K562 (cell line): ENCODE measurements at regions not wholly inside any gene's neighbourhood (a gene's known extent, or its start where the extent isn't known, plus 50 kb on each side); places are given as distances from the start of the nearest gene placed in this dataset.

Source experiments
- ATAC-seq: fragments of 200-7000 bp; cut with Tn5 transposase; 3 replicates; pipeline ENCODE4 v1.9.1; 2020; ENCODE audit warnings: moderate library complexity
- BruUV-seq: library from RNA; stranded (reverse); fragments of 400-500 nt; replicated peaks from 2 replicates; lab custom pipeline; 2021; lab: Mats Ljungman, UMichigan
- CTCF ChIA-PET: fragments of 300-600 bp; formaldehyde crosslinking; extraction: SDS; loops from one replicate; lab custom pipeline; 2021; ENCODE audit warnings: low intra/inter-chr PET ratio; lab: Yijun Ruan, JAX
- POLR2A ChIA-PET: fragments of 300-600, 350-650 bp; sonication (Branson Sonifier 250); formaldehyde crosslinking; extraction: SDS; loops from one replicate; lab custom pipeline; 2021; ENCODE audit warnings: antibody characterized with exemption, inconsistent platforms; lab: Yijun Ruan, JAX
- DNase-seq, 4 experiments: peaks; one replicate each; pipeline versions ENCODE4 v3.0.0 to v3.0.0-alpha.2; 2011 to 2018; ENCODE audit warnings: low spot score in 3 of 4, mixed read lengths in 3 of 4; ENCODE audit errors: extremely low read depth in 1 of 4
- FAIRE-seq: peaks from 2 replicates; lab custom pipeline; 2011; peaks lifted over from hg19 to GRCh38; lab: Jason Lieb, UNC
- H2AFZ ChIP-seq: 2 replicates; pipeline ENCODE4 v1.6.0; 2011; ENCODE audit warnings: low read depth, low read length, control low read depth, inconsistent platforms
- H3K27ac ChIP-seq: fragments of 200-600 bp; 3 replicates; pipeline ENCODE4 v1.8.0; 2011; ENCODE audit warnings: low read depth, mild to moderate bottlenecking, control low read depth, inconsistent platforms, low read length, moderate library complexity, mixed read lengths; ENCODE audit errors: extremely low read depth
- H3K27me3 ChIP-seq, 2 experiments: fragments of 300-600 bp in 1 of 2; 2 replicates in 1 of 2; 3 replicates in 1 of 2; pipeline versions ENCODE4 v1.6.0 to v1.8.0; 2011; ENCODE audit warnings: inconsistent platforms in 2 of 2, low read length in 2 of 2, mild to moderate bottlenecking in 1 of 2, mixed read lengths in 1 of 2, moderate library complexity in 1 of 2; ENCODE audit not compliant: control insufficient read depth in 2 of 2, insufficient read depth in 2 of 2
- H3K36me3 ChIP-seq: fragments of 300-600 bp; 3 replicates; pipeline ENCODE4 v1.8.0; 2011; ENCODE audit warnings: mild to moderate bottlenecking, low read length, inconsistent platforms; ENCODE audit not compliant: control insufficient read depth, insufficient read depth
- H3K4me1 ChIP-seq, 2 experiments: fragments of 200-600 bp in 1 of 2; replicated peaks in 1 of 2; 2 replicates in 1 of 2; 3 replicates in 1 of 2; pipeline versions ENCODE4 v1.5.1 to v1.8.0; 2011; ENCODE audit warnings: inconsistent platforms in 2 of 2, low read length in 2 of 2, mild to moderate bottlenecking in 1 of 2, mixed read lengths in 1 of 2, moderate library complexity in 1 of 2; ENCODE audit not compliant: control insufficient read depth in 2 of 2, insufficient read depth in 2 of 2
- H3K4me2 ChIP-seq: 2 replicates; pipeline ENCODE4 v1.6.1; 2011; ENCODE audit warnings: low read length, control low read depth, inconsistent platforms, mixed read lengths; ENCODE audit not compliant: insufficient read depth
- H3K4me3 ChIP-seq: fragments of 200-600 bp; sonication (generic), shearing (Covaris generic); 2 replicates; pipeline ENCODE4 v1.5.1; 2016; ENCODE audit warnings: control low read depth, inconsistent platforms
- H3K79me2 ChIP-seq: fragments of 200-600 bp; 3 replicates; pipeline ENCODE4 v1.8.0; 2011; ENCODE audit warnings: low read length, inconsistent platforms; ENCODE audit not compliant: control insufficient read depth, insufficient read depth
- H3K9ac ChIP-seq, 2 experiments: 2 replicates each; pipeline versions ENCODE4 v1.6.0 to v1.6.1; 2011; ENCODE audit warnings: low read depth in 2 of 2, low read length in 2 of 2, control low read depth in 1 of 2, inconsistent platforms in 1 of 2, mild to moderate bottlenecking in 1 of 2, mixed read lengths in 1 of 2; ENCODE audit not compliant: insufficient read depth in 1 of 2
- H3K9me1 ChIP-seq: one replicate; pipeline ENCODE4 v1.6.0; 2011; ENCODE audit warnings: inconsistent platforms, mild to moderate bottlenecking, low read length, moderate library complexity; ENCODE audit not compliant: control insufficient read depth, insufficient read depth
- H3K9me3 ChIP-seq: replicated peaks from 2 replicates; pipeline ENCODE4 v1.5.1; 2011; ENCODE audit warnings: low read depth, low read length, inconsistent platforms; ENCODE audit not compliant: control insufficient read depth, insufficient read depth
- H4K20me1 ChIP-seq: replicated peaks from 2 replicates; pipeline ENCODE4 v1.6.1; 2011; ENCODE audit warnings: low read length, inconsistent platforms, mixed read lengths; ENCODE audit not compliant: control insufficient read depth, insufficient read depth
- ADNP ChIP-seq: fragments of 200-800 bp; sonication (Bioruptor generic); IDR thresholded peaks from 2 replicates; pipeline ENCODE4 v1.6.1; 2016; ENCODE audit warnings: missing genetic modification characterization, missing compliant biosample characterization
- ATF1 ChIP-seq, 2 experiments: fragments of 450-650 bp in 1 of 2; IDR thresholded peaks; 2 replicates each; pipeline ENCODE4 v1.6.1; 2016; ENCODE audit warnings: missing compliant biosample characterization in 1 of 2, missing genetic modification characterization in 1 of 2
- KAT7 ChIP-seq: sonication (generic); formaldehyde crosslinking; IDR thresholded peaks from 2 replicates; pipeline ENCODE4 v1.8.0; 2022; ENCODE audit warnings: missing genetic modification reagents, mild to moderate bottlenecking, borderline replicate concordance
- RFX1 ChIP-seq: fragments of 450-650 bp; IDR thresholded peaks from 2 replicates; pipeline ENCODE4 v1.6.1; 2016; ENCODE audit warnings: mild to moderate bottlenecking, moderate library complexity
- WGBS: fragments of 100-300 bp; shearing (Covaris generic); methylation state at CpG from one replicate; pipeline ENCODE4 v1.1.6; 2016; ENCODE audit warnings: low coverage, mixed read lengths; ENCODE audit not compliant: insufficient coverage; ENCODE audit errors: missing lambda C conversion rate; 5-methylcytosine and 5-hydroxymethylcytosine counted together
- in situ Hi-C: fragments of 300-500 bp; cut with MboI; formaldehyde crosslinking; loops from 4 replicates; pipeline ENCODE4 v1.15.0; 2018; ENCODE audit warnings: inconsistent platforms, mixed read lengths
- intact Hi-C: fragments of 100-400 bp; cut with micrococcal nuclease; formaldehyde crosslinking; loops from 2 replicates; pipeline ENCODE4 v1.14.2; 2022
- TF ChIP-seq, protein P1 (sequence below): conservative IDR thresholded peaks from 2 replicates; pipeline ENCODE4 v1.6.1; 2011; ENCODE audit warnings: low read depth, mild to moderate bottlenecking, low read length; ENCODE audit not compliant: control insufficient read depth
- TF ChIP-seq, protein P2 (sequence below): fragments of 450-650 bp; IDR thresholded peaks from one replicate; pipeline ENCODE4 v1.6.1; 2018; ENCODE audit warnings: mild to moderate bottlenecking, moderate library complexity; ENCODE audit not compliant: partially characterized antibody
- TF ChIP-seq, protein P3 (sequence below): fragments of 250-450 bp; sonication (Bioruptor Pico); IDR thresholded peaks from 2 replicates; pipeline ENCODE4 v1.4.0; 2020
- TF ChIP-seq, protein P4 (sequence below): fragments of 250-450 bp; sonication (Bioruptor Pico); IDR thresholded peaks from 2 replicates; pipeline ENCODE4 v1.5.0; 2021; ENCODE audit warnings: mild to moderate bottlenecking, moderate library complexity

DNA sequence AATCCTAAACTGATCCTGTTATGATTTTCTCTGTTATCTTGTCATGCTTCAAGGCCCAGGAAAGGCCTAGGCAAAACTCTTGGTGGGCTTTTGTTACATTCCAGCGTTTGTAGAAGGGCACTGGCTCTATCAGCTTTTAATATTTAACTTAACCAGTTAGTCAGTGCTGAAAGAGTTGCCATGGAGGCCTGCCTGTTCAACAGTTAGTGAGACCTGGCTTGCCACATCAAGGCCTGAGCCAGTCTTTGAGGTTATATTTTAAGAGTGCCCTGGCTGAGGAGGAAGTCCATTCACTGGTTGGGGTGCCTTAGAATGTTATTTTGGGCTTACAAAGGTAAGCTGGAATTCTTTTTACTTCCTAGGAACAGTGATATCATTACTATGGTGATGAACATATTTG lies 144.1 kb upstream of the NRG3 start:
- H2AFZ ChIP-seq: no peak overlapping the region
- no peak overlapping the region for H3K27ac ChIP-seq
- CTCF ChIA-PET: no interaction called here
- H3K4me2 ChIP-seq: no peak overlapping the region
- no peaks in the 10 kb centered on the region for H3K36me3 ChIP-seq
- intact Hi-C loops: no loop called here
- ATAC-seq (no peak), FAIRE-seq (no peak), DNase-seq (no peak)
- WGBS: no CpG with 5 or more reads among the region's 1 CpG
- in situ Hi-C loops: no loop called here
- no peak overlapping the region for H3K9ac ChIP-seq
- H3K9me3 ChIP-seq: no peaks in the 10 kb centered on the region
- no peaks in the 10 kb centered on the region for H4K20me1 ChIP-seq
- no peaks in the 10 kb centered on the region for H3K79me2 ChIP-seq
- no peaks in the 10 kb centered on the region for H3K9me1 ChIP-seq
- no peaks in the 10 kb centered on the region for H3K4me1 ChIP-seq
- no peaks in the 10 kb centered on the region for H3K27me3 ChIP-seq
- TF ChIP-seq ADNP (tag) (no peak), KAT7 (CRISPR knock-in tag) (no peak), RFX1 (no peak), ATF1 (CRISPR knock-in tag; IDR thresholded peaks at IDR 0.05) (no peak), ATF1 (tag; IDR thresholded peaks at IDR 0.05) (no peak)
- TF ChIP-seq, protein P1, sequence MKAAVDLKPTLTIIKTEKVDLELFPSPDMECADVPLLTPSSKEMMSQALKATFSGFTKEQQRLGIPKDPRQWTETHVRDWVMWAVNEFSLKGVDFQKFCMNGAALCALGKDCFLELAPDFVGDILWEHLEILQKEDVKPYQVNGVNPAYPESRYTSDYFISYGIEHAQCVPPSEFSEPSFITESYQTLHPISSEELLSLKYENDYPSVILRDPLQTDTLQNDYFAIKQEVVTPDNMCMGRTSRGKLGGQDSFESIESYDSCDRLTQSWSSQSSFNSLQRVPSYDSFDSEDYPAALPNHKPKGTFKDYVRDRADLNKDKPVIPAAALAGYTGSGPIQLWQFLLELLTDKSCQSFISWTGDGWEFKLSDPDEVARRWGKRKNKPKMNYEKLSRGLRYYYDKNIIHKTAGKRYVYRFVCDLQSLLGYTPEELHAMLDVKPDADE: no peak
- TF ChIP-seq, protein P2, sequence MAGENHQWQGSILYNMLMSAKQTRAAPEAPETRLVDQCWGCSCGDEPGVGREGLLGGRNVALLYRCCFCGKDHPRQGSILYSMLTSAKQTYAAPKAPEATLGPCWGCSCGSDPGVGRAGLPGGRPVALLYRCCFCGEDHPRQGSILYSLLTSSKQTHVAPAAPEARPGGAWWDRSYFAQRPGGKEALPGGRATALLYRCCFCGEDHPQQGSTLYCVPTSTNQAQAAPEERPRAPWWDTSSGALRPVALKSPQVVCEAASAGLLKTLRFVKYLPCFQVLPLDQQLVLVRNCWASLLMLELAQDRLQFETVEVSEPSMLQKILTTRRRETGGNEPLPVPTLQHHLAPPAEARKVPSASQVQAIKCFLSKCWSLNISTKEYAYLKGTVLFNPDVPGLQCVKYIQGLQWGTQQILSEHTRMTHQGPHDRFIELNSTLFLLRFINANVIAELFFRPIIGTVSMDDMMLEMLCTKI: no peak
- TF ChIP-seq, protein P3, sequence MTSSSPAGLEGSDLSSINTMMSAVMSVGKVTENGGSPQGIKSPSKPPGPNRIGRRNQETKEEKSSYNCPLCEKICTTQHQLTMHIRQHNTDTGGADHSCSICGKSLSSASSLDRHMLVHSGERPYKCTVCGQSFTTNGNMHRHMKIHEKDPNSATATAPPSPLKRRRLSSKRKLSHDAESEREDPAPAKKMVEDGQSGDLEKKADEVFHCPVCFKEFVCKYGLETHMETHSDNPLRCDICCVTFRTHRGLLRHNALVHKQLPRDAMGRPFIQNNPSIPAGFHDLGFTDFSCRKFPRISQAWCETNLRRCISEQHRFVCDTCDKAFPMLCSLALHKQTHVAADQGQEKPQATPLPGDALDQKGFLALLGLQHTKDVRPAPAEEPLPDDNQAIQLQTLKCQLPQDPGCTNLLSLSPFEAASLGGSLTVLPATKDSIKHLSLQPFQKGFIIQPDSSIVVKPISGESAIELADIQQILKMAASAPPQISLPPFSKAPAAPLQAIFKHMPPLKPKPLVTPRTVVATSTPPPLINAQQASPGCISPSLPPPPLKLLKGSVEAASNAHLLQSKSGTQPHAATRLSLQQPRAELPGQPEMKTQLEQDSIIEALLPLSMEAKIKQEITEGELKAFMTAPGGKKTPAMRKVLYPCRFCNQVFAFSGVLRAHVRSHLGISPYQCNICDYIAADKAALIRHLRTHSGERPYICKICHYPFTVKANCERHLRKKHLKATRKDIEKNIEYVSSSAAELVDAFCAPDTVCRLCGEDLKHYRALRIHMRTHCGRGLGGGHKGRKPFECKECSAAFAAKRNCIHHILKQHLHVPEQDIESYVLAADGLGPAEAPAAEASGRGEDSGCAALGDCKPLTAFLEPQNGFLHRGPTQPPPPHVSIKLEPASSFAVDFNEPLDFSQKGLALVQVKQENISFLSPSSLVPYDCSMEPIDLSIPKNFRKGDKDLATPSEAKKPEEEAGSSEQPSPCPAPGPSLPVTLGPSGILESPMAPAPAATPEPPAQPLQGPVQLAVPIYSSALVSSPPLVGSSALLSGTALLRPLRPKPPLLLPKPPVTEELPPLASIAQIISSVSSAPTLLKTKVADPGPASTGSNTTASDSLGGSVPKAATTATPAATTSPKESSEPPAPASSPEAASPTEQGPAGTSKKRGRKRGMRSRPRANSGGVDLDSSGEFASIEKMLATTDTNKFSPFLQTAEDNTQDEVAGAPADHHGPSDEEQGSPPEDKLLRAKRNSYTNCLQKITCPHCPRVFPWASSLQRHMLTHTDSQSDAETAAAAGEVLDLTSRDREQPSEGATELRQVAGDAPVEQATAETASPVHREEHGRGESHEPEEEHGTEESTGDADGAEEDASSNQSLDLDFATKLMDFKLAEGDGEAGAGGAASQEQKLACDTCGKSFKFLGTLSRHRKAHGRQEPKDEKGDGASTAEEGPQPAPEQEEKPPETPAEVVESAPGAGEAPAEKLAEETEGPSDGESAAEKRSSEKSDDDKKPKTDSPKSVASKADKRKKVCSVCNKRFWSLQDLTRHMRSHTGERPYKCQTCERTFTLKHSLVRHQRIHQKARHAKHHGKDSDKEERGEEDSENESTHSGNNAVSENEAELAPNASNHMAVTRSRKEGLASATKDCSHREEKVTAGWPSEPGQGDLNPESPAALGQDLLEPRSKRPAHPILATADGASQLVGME: no peak
- TF ChIP-seq, protein P4, sequence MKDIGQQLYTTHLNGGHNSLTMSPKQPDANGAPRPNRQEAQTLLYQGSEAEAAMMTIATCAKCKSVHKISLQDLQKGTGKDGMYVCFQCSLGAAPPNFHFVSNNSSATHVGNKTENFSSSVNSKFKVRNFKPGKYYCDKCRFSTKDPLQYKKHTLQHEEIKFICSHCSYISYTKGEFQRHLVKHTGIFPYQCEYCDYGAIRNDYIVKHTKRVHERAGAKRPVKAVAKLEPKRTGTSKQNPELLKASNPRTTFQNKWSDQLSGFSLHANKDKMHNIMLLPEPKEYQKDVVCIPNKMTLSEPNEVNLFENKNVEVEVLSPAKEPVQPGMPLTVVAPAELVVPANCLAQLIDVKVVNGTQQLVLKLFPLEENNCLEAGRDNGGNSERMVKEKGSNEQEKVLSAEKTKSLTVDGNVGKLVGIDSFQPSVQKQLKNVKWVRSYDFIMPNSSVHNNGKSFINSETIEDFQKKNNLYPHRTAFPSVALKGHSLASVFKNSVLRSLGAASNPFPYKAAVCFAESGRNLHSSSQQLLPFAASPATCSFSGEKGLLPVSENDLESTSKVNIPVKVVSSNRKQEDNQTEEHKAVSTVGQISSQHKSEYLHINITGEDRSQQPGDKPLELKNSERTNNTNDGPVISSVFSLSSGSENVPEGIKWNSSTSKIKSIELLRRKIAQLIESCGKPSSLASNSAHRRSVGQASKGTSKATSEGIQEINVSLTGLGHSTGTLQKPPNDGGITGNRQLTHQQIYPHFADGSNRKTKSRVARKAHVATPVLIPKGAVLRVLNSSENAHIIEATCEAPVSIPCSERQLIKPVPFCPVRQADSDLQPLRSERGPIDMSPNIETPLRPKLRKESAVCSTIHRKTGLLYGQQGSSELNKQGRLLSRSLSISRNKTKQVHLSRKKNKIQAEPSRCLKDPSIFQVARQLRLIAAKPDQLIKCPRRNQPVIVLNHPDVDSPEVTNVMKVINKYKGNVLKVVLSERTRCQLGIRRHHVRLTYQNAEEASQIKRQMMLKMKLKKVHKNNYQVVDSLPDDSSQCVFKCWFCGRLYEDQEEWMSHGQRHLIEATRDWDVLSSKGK (CRISPR knock-in tag): no peak
- POLR2A ChIA-PET: no interaction called here
- no peak overlapping the region for H3K4me3 ChIP-seq
- BruUV-seq: no TSS peak
